Tibial nerve (tissue), 3 donors: ENCODE measurements at regions not wholly inside any gene's neighbourhood (a gene's known extent, or its start where the extent isn't known, plus 50 kb on each side); places are given as distances from the start of the nearest gene placed in this dataset.

Experiments used
- EP300 ChIP-seq, 2 donors: sonication (generic); formaldehyde crosslinking; IDR thresholded peaks; one replicate each; pipeline ENCODE4 v1.6.1; 2017; ENCODE audit warnings: antibody characterized with exemption in 2 of 2, mild to moderate bottlenecking in 1 of 2
- POLR2A ChIP-seq, 2 donors: fragments of 450-650 bp; IDR thresholded peaks; one replicate each; pipeline ENCODE4 v1.6.1; 2017; ENCODE audit warnings: antibody characterized with exemption in 2 of 2, mild to moderate bottlenecking in 2 of 2, moderate library complexity in 2 of 2

DNA sequence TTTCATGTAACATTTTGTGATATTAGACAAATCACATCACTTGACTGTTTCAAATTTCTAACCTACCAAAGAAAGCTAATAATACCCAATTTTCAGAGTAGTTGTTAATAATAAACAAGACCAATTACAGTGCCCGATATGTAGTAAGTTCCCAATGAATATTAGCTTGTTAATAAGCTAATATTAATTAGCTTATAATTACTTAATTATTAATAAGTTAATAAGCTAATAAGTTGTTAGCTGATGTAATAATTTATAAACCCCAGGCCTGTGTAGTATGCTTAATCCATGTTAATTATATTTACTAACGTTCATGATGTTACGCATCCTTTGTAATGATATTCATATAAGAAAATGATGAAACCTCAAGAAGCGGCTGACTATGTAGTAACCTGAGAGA is 643.8 kb upstream of the KIRREL3 start:
- TF ChIP-seq POLR2A (IDR thresholded peaks at IDR 0.05) (no peak), EP300 (IDR thresholded peaks at IDR 0.05) (no peak)
